K562 (cell line): ENCODE measurements at regions not wholly inside any gene's neighbourhood (a gene's known extent, or its start where the extent isn't known, plus 50 kb on each side); places are given as distances from the start of the nearest gene placed in this dataset.

Experiments used
- ATAC-seq: fragments of 200-7000 bp; cut with Tn5 transposase; 3 replicates; pipeline ENCODE4 v1.9.1; 2020; ENCODE audit warnings: moderate library complexity
- BruUV-seq: library from RNA; stranded (reverse); fragments of 400-500 nt; replicated peaks from 2 replicates; lab custom pipeline; 2021; lab: Mats Ljungman, UMichigan
- CTCF ChIA-PET: fragments of 300-600 bp; formaldehyde crosslinking; extraction: SDS; loops from one replicate; lab custom pipeline; 2021; ENCODE audit warnings: low intra/inter-chr PET ratio; lab: Yijun Ruan, JAX
- POLR2A ChIA-PET: fragments of 300-600, 350-650 bp; sonication (Branson Sonifier 250); formaldehyde crosslinking; extraction: SDS; loops from one replicate; lab custom pipeline; 2021; ENCODE audit warnings: antibody characterized with exemption, inconsistent platforms; lab: Yijun Ruan, JAX
- DNase-seq, 4 experiments: peaks; one replicate each; pipeline versions ENCODE4 v3.0.0 to v3.0.0-alpha.2; 2011 to 2018; ENCODE audit warnings: low spot score in 3 of 4, mixed read lengths in 3 of 4; ENCODE audit errors: extremely low read depth in 1 of 4
- FAIRE-seq: peaks from 2 replicates; lab custom pipeline; 2011; peaks lifted over from hg19 to GRCh38; lab: Jason Lieb, UNC
- H2AFZ ChIP-seq: 2 replicates; pipeline ENCODE4 v1.6.0; 2011; ENCODE audit warnings: low read depth, low read length, control low read depth, inconsistent platforms
- H3K27ac ChIP-seq: fragments of 200-600 bp; 3 replicates; pipeline ENCODE4 v1.8.0; 2011; ENCODE audit warnings: low read depth, mild to moderate bottlenecking, control low read depth, inconsistent platforms, low read length, moderate library complexity, mixed read lengths; ENCODE audit errors: extremely low read depth
- H3K27me3 ChIP-seq, 2 experiments: fragments of 300-600 bp in 1 of 2; 2 replicates in 1 of 2; 3 replicates in 1 of 2; pipeline versions ENCODE4 v1.6.0 to v1.8.0; 2011; ENCODE audit warnings: inconsistent platforms in 2 of 2, low read length in 2 of 2, mild to moderate bottlenecking in 1 of 2, mixed read lengths in 1 of 2, moderate library complexity in 1 of 2; ENCODE audit not compliant: control insufficient read depth in 2 of 2, insufficient read depth in 2 of 2
- H3K36me3 ChIP-seq: fragments of 300-600 bp; 3 replicates; pipeline ENCODE4 v1.8.0; 2011; ENCODE audit warnings: mild to moderate bottlenecking, low read length, inconsistent platforms; ENCODE audit not compliant: control insufficient read depth, insufficient read depth
- H3K4me1 ChIP-seq, 2 experiments: fragments of 200-600 bp in 1 of 2; replicated peaks in 1 of 2; 2 replicates in 1 of 2; 3 replicates in 1 of 2; pipeline versions ENCODE4 v1.5.1 to v1.8.0; 2011; ENCODE audit warnings: inconsistent platforms in 2 of 2, low read length in 2 of 2, mild to moderate bottlenecking in 1 of 2, mixed read lengths in 1 of 2, moderate library complexity in 1 of 2; ENCODE audit not compliant: control insufficient read depth in 2 of 2, insufficient read depth in 2 of 2
- H3K4me2 ChIP-seq: 2 replicates; pipeline ENCODE4 v1.6.1; 2011; ENCODE audit warnings: low read length, control low read depth, inconsistent platforms, mixed read lengths; ENCODE audit not compliant: insufficient read depth
- H3K4me3 ChIP-seq: fragments of 200-600 bp; sonication (generic), shearing (Covaris generic); 2 replicates; pipeline ENCODE4 v1.5.1; 2016; ENCODE audit warnings: control low read depth, inconsistent platforms
- H3K79me2 ChIP-seq: fragments of 200-600 bp; 3 replicates; pipeline ENCODE4 v1.8.0; 2011; ENCODE audit warnings: low read length, inconsistent platforms; ENCODE audit not compliant: control insufficient read depth, insufficient read depth
- H3K9ac ChIP-seq, 2 experiments: 2 replicates each; pipeline versions ENCODE4 v1.6.0 to v1.6.1; 2011; ENCODE audit warnings: low read depth in 2 of 2, low read length in 2 of 2, control low read depth in 1 of 2, inconsistent platforms in 1 of 2, mild to moderate bottlenecking in 1 of 2, mixed read lengths in 1 of 2; ENCODE audit not compliant: insufficient read depth in 1 of 2
- H3K9me1 ChIP-seq: one replicate; pipeline ENCODE4 v1.6.0; 2011; ENCODE audit warnings: inconsistent platforms, mild to moderate bottlenecking, low read length, moderate library complexity; ENCODE audit not compliant: control insufficient read depth, insufficient read depth
- H3K9me3 ChIP-seq: replicated peaks from 2 replicates; pipeline ENCODE4 v1.5.1; 2011; ENCODE audit warnings: low read depth, low read length, inconsistent platforms; ENCODE audit not compliant: control insufficient read depth, insufficient read depth
- H4K20me1 ChIP-seq: replicated peaks from 2 replicates; pipeline ENCODE4 v1.6.1; 2011; ENCODE audit warnings: low read length, inconsistent platforms, mixed read lengths; ENCODE audit not compliant: control insufficient read depth, insufficient read depth
- RBM34 ChIP-seq: fragments of 200-400 bp; formaldehyde crosslinking; IDR thresholded peaks from 2 replicates; pipeline ENCODE4 v1.6.1; 2018; ENCODE audit warnings: low read length, borderline replicate concordance; ENCODE audit not compliant: insufficient read depth
- WGBS: fragments of 100-300 bp; shearing (Covaris generic); methylation state at CpG from one replicate; pipeline ENCODE4 v1.1.6; 2016; ENCODE audit warnings: low coverage, mixed read lengths; ENCODE audit not compliant: insufficient coverage; ENCODE audit errors: missing lambda C conversion rate; 5-methylcytosine and 5-hydroxymethylcytosine counted together
- in situ Hi-C: fragments of 300-500 bp; cut with MboI; formaldehyde crosslinking; loops from 4 replicates; pipeline ENCODE4 v1.15.0; 2018; ENCODE audit warnings: inconsistent platforms, mixed read lengths
- intact Hi-C: fragments of 100-400 bp; cut with micrococcal nuclease; formaldehyde crosslinking; loops from 2 replicates; pipeline ENCODE4 v1.14.2; 2022
- TF ChIP-seq, protein P1 (sequence below): fragments of 250-450 bp; sonication (Bioruptor Pico); IDR thresholded peaks from 2 replicates; pipeline ENCODE4 v1.8.0; 2022; ENCODE audit warnings: moderate library complexity, mild to moderate bottlenecking, inconsistent platforms

DNA sequence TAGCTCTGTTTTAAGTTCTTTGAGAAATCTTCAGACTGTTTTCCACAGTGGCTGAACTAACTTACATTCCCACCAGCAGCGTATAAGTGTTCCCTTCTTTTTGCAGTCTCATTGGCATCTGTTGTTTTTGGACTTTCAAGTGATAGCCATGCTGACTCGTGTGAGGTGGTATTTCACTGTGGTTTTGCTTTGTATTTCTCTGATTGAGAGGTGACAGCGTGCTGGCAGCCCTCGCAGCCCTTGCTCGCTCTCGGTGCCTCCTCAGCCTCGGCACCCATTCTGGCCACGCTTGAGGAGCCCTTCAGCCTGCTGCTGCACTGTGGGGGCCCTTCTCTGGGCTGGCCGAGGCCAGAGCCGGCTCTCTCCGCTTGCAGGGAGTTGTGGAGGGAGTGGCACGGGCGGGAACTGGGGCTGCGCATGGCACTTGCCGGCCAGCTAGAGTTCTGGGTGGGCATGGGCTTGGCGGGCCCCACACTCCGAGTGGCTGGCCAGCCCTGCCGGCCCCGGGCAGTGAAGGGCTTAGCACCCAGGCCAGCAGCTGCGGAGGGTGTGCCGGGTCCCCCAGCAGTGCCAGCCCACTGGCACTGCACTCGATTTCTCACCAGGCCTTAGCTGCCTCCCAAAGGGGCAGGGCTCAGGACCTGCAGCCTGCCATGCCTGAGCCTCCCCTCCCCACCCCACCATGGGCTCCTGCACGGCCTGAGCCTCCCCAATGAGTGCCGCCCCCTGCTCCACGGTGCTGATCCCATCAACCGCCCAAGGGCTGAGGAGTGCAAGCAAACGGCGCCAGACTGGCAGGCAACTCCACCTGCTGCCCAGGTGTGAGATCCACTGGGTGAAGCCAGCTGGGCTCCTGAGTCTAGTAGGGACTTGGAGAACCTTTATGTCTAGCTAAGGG is 151.8 kb downstream of the IRS1 start:
- no peak for FAIRE-seq
- intact Hi-C loops = no loop called here
- CTCF ChIA-PET = no interaction called here

More for the DNA sequence above, 151.8 kb downstream of the IRS1 start:
- Histone ChIP-seq H3K27ac (no peak overlapping the region), H2AFZ (no peak overlapping the region), H4K20me1 (no peaks in the 10 kb centered on the region)
- TF ChIP-seq RBM34 = no peak
- TF ChIP-seq, protein P1, sequence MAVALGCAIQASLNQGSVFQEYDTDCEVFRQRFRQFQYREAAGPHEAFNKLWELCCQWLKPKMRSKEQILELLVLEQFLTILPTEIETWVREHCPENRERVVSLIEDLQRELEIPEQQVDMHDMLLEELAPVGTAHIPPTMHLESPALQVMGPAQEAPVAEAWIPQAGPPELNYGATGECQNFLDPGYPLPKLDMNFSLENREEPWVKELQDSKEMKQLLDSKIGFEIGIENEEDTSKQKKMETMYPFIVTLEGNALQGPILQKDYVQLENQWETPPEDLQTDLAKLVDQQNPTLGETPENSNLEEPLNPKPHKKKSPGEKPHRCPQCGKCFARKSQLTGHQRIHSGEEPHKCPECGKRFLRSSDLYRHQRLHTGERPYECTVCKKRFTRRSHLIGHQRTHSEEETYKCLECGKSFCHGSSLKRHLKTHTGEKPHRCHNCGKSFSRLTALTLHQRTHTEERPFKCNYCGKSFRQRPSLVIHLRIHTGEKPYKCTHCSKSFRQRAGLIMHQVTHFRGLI = no peak
- TF ChIP-seq, all 486 proteins: peak for 0
- Histone ChIP-seq H3K9me3 (no peaks in the 10 kb centered on the region), H3K4me1 (no peaks in the 10 kb centered on the region), H3K79me2 (no peaks in the 10 kb centered on the region), H3K36me3 (no peaks in the 10 kb centered on the region), H3K4me2 (no peak overlapping the region), H3K4me3 (no peak overlapping the region), H3K9ac (no peak overlapping the region), H3K9me1 (no peaks in the 10 kb centered on the region), H3K27me3 (no peaks in the 10 kb centered on the region)
- in situ Hi-C loops = no loop called here
- POLR2A ChIA-PET = no interaction called here
- WGBS = 13% methylated on average over 7 of the region's 28 CpGs
- ATAC-seq = no peak
- BruUV-seq = no TSS peak
- no peak for DNase-seq
